ENCODE measurements at regions not wholly inside any gene's neighbourhood (a gene's known extent, or its start where the extent isn't known, plus 50 kb on each side); places are given as distances from the start of the nearest gene placed in this dataset.

- TF ChIP-seq CTCF (IDR thresholded peaks at IDR 0.05; ENCODE audit: insufficient read depth, low read length) (no peak), SPI1 (IDR thresholded peaks at IDR 0.05; ENCODE audit: borderline replicate concordance, low read depth) (no peak), POLR2AphosphoS5 (IDR thresholded peaks at IDR 0.05; ENCODE audit: low read depth) (no peak), REST (IDR thresholded peaks at IDR 0.05; ENCODE audit: insufficient replicate concordance, low read depth) (no peak)
Measured at GRCh38 chr4:64738240-64738639, 329.0 kb upstream of the TECRL start.
